MM.1S (cell line): ENCODE measurements at regions not wholly inside any gene's neighbourhood (a gene's known extent, or its start where the extent isn't known, plus 50 kb on each side); places are given as distances from the start of the nearest gene placed in this dataset.
"Not testable (repeated sequence)": the region's sequence is repeated elsewhere in the genome, so short reads cannot be mapped to it uniquely, and the experiment has no call there.

ENCODE experiments used
- EZH2 ChIP-seq: fragments of 300-600 bp; sonication (generic); optimal IDR thresholded peaks from 2 replicates; pipeline ENCODE3; 2017; ENCODE audit warnings: low read depth, mild to moderate bottlenecking, antibody characterized with exemption, low read length, mixed read lengths
- EZH2phosphoT487 ChIP-seq: fragments of 300-600 bp; sonication (generic); IDR thresholded peaks from 2 replicates; pipeline ENCODE4 v1.6.1; 2018; ENCODE audit warnings: antibody characterized with exemption, low read length
- TF ChIP-seq, protein P1 (sequence below): fragments of 300-600 bp; sonication (generic); IDR thresholded peaks from 2 replicates; pipeline ENCODE4 v1.5.1; 2016; ENCODE audit warnings: antibody characterized with exemption, low read length, mixed read lengths

DNA sequence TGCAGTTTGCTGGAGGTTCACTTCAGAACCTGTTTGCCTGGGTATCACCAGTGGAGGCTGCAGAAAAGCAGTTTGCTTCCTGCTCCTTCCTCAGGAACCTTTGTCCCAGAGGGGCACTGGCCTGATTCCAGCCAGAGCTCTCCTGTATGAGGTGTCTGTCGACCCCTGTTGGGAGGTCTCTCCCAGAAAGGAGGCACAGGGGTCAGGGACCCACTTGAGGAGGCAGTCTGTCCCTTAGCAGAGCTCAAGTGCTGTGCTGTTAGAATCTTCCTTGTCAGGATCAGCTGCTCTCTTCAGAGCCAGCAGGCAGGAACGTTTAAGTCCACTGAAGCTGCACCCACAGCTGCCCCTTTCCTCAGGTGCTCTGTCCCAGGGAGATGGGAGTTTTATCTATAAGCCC lies 164.8 kb downstream of the TTC6 start:
- not testable (repeated sequence) for TF ChIP-seq EZH2, EZH2phosphoT487
- TF ChIP-seq, protein P1, sequence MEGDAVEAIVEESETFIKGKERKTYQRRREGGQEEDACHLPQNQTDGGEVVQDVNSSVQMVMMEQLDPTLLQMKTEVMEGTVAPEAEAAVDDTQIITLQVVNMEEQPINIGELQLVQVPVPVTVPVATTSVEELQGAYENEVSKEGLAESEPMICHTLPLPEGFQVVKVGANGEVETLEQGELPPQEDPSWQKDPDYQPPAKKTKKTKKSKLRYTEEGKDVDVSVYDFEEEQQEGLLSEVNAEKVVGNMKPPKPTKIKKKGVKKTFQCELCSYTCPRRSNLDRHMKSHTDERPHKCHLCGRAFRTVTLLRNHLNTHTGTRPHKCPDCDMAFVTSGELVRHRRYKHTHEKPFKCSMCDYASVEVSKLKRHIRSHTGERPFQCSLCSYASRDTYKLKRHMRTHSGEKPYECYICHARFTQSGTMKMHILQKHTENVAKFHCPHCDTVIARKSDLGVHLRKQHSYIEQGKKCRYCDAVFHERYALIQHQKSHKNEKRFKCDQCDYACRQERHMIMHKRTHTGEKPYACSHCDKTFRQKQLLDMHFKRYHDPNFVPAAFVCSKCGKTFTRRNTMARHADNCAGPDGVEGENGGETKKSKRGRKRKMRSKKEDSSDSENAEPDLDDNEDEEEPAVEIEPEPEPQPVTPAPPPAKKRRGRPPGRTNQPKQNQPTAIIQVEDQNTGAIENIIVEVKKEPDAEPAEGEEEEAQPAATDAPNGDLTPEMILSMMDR: not testable (repeated sequence)
